CD4-positive, alpha-beta T cell (primary cell): ENCODE measurements at regions not wholly inside any gene's neighbourhood (a gene's known extent, or its start where the extent isn't known, plus 50 kb on each side); places are given as distances from the start of the nearest gene placed in this dataset.

Source experiments
- ATAC-seq: fragments of 200-7000 bp; cut with Tn5 transposase; one replicate; pipeline ENCODE4 v1.10.0; 2022; ENCODE audit warnings: mild to moderate bottlenecking; ENCODE audit not compliant: poor library complexity
- CTCF ChIA-PET: fragments of 350-600 bp; sonication (Branson Sonifier 250); formaldehyde crosslinking; loops from one replicate; lab custom pipeline; 2021; ENCODE audit warnings: antibody characterized with exemption, inconsistent platforms; lab: Charles Lee
- POLR2A ChIA-PET: fragments of 350-600 bp; sonication (Branson Sonifier 250); formaldehyde crosslinking; loops from one replicate; lab custom pipeline; 2021; ENCODE audit warnings: antibody characterized with exemption, inconsistent platforms; lab: Charles Lee
- DNase-seq, 14 experiments: peaks; one replicate each; pipeline ENCODE4 v3.0.0-alpha.2; 2013 to 2020; ENCODE audit warnings: mixed read lengths in 2 of 14
- H3K27ac ChIP-seq, 2 donors: one replicate each; pipeline versions ENCODE4 v1.5.1 to v1.7.0; 2013; ENCODE audit warnings: low read length in 2 of 2, low read depth in 1 of 2, mild to moderate bottlenecking in 1 of 2
- H3K27me3 ChIP-seq, 2 experiments: 1 replicate in 1 of 2; 2 replicates in 1 of 2; pipeline versions ENCODE4 v1.6.1 to v1.7.0; 2013; ENCODE audit warnings: low read length in 2 of 2, control low read depth in 1 of 2, mild to moderate bottlenecking in 1 of 2, moderate library complexity in 1 of 2; ENCODE audit not compliant: insufficient read depth in 2 of 2, control insufficient read depth in 1 of 2
- H3K36me3 ChIP-seq: one replicate; pipeline ENCODE4 v1.6.1; 2013; ENCODE audit warnings: low read length, control low read depth; ENCODE audit not compliant: insufficient read depth
- H3K4me1 ChIP-seq: one replicate; pipeline ENCODE4 v1.6.1; 2013; ENCODE audit warnings: low read length, control low read depth; ENCODE audit not compliant: insufficient read depth
- H3K4me3 ChIP-seq: one replicate; pipeline ENCODE4 v1.5.1; 2013; ENCODE audit warnings: mild to moderate bottlenecking, low read length, moderate library complexity
- H3K9me3 ChIP-seq, 2 experiments: 1 replicate in 1 of 2; 2 replicates in 1 of 2; pipeline versions ENCODE4 v1.6.1 to v1.7.0; 2013; ENCODE audit warnings: low read length in 2 of 2, mild to moderate bottlenecking in 2 of 2, control low read depth in 1 of 2, moderate library complexity in 1 of 2; ENCODE audit not compliant: control insufficient read depth in 1 of 2, insufficient read depth in 1 of 2
- H3K27ac Mint-ChIP-seq: one replicate; pipeline ENCODE4 v1.8.0; 2020; ENCODE audit warnings: mixed read lengths
- H3K27me3 Mint-ChIP-seq: one replicate; pipeline ENCODE4 v1.8.0; 2021; ENCODE audit warnings: mixed read lengths
- H3K36me3 Mint-ChIP-seq: one replicate; pipeline ENCODE4 v1.8.0; 2021; ENCODE audit warnings: low read depth, mixed read lengths
- H3K4me1 Mint-ChIP-seq: one replicate; pipeline ENCODE4 v1.8.0; 2021; ENCODE audit warnings: low read depth, mixed read lengths
- H3K4me3 Mint-ChIP-seq: one replicate; pipeline ENCODE4 v1.8.0; 2020; ENCODE audit warnings: mild to moderate bottlenecking, mixed read lengths
- H3K9me3 Mint-ChIP-seq: one replicate; pipeline ENCODE4 v1.8.0; 2020; ENCODE audit warnings: mixed read lengths
- CTCF ChIP-seq: fragments of 200-600 bp; IDR thresholded peaks from one replicate; pipeline ENCODE4 v1.8.0; 2022; ENCODE audit warnings: antibody characterized with exemption, mild to moderate bottlenecking
- intact Hi-C, 2 experiments: fragments of 100-400 bp; cut with DNase I in 1 of 2; cut with micrococcal nuclease in 1 of 2; formaldehyde crosslinking; loops; one replicate each; pipeline versions ENCODE4 v1.15.1 to v1.9.0; 2023 to 2025; cut with DNase I, micrococcal nuclease

DNA sequence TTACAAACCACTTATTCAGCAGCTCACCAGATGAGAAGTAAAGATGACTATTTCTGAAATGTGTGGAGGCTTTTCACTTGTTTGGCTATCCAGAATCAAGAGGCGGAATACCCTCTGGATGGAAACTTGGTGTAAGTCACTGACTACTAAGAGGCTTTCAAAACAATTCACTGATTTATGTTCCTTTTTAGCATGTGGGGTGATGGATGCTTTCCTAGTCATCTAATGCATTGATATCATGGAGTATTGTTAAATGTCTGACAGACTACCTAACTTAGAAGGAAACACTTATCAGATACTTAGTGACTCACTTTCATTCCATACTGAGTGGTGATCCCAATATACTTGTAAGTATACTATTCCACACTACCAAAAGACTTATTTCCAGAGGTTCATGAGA, 141.4 kb downstream of the PLK2 start:
- H3K27ac Mint-ChIP-seq, result no peak overlapping the region
- H3K9me3 Mint-ChIP-seq, result no peaks in the 10 kb centered on the region
- H3K27me3 ChIP-seq, result no peaks in the 10 kb centered on the region
- no peaks in the 10 kb centered on the region for H3K36me3 Mint-ChIP-seq
- no peaks in the 10 kb centered on the region for H3K4me1 ChIP-seq
- H3K4me3 Mint-ChIP-seq, result no peak overlapping the region
- no peak for TF ChIP-seq CTCF
- ChIA-PET POLR2A (no interaction called here), CTCF (no interaction called here)
- DNase-seq, result no peak
- H3K4me1 Mint-ChIP-seq, result no peaks in the 10 kb centered on the region
- ATAC-seq, result no peak
- no peaks in the 10 kb centered on the region for H3K27me3 Mint-ChIP-seq
- intact Hi-C loops, result no loop called here
- no peak overlapping the region for H3K4me3 ChIP-seq
- no peaks in the 10 kb centered on the region for H3K9me3 ChIP-seq
- no peaks in the 10 kb centered on the region for H3K36me3 ChIP-seq
- no peak overlapping the region for H3K27ac ChIP-seq

GRCh38 chr5:58317808-58318207, 142.1 kb downstream of the PLK2 start:
- no peaks in the 10 kb centered on the region for H3K36me3 Mint-ChIP-seq
- ChIA-PET CTCF (interaction anchor here (1.3 kb wide), 1 partner anchor 11 kb away, joined by 3 read pairs; no protein-coding TSS in a partner anchor), POLR2A (no interaction called here)
- no peak overlapping the region for H3K27ac Mint-ChIP-seq
- Histone ChIP-seq H3K27ac (no peak overlapping the region), H3K36me3 (no peaks in the 10 kb centered on the region), H3K27me3 (no peaks in the 10 kb centered on the region), H3K4me1 (no peaks in the 10 kb centered on the region), H3K4me3 (no peak overlapping the region), H3K9me3 (no peaks in the 10 kb centered on the region)
- TF ChIP-seq CTCF, result no peak
- intact Hi-C loops, result no loop called here
- DNase-seq (no peak), ATAC-seq (no peak)
- no peaks in the 10 kb centered on the region for H3K27me3 Mint-ChIP-seq
- H3K4me1 Mint-ChIP-seq, result no peaks in the 10 kb centered on the region
- no peak overlapping the region for H3K4me3 Mint-ChIP-seq
- no peaks in the 10 kb centered on the region for H3K9me3 Mint-ChIP-seq

- H3K27me3 Mint-ChIP-seq, result no peaks in the 10 kb centered on the region
- H3K27ac Mint-ChIP-seq, result no peak overlapping the region
- POLR2A ChIA-PET, result no interaction called here
These were observed 142.9 kb downstream of the PLK2 start for GRCh38 chr5:58317009-58317408.

More at GRCh38 chr5:58317009-58317408, 142.9 kb downstream of the PLK2 start:
- no peak overlapping the region for H3K4me3 Mint-ChIP-seq
- no peak for ATAC-seq
- Histone ChIP-seq H3K9me3 (no peaks in the 10 kb centered on the region), H3K27ac (no peak overlapping the region), H3K4me3 (no peak overlapping the region), H3K4me1 (no peaks in the 10 kb centered on the region), H3K36me3 (no peaks in the 10 kb centered on the region), H3K27me3 (no peaks in the 10 kb centered on the region)
- H3K36me3 Mint-ChIP-seq, result no peaks in the 10 kb centered on the region
- intact Hi-C loops, result no loop called here
- H3K9me3 Mint-ChIP-seq, result no peaks in the 10 kb centered on the region
- no peaks in the 10 kb centered on the region for H3K4me1 Mint-ChIP-seq
- no peak for TF ChIP-seq CTCF
- no peak for DNase-seq
- CTCF ChIA-PET, result interaction anchor here (1.3 kb wide), 1 partner anchor 12 kb away, joined by 3 read pairs; no protein-coding TSS in a partner anchor
